ENCODE measurements at regions not wholly inside any gene's neighbourhood (a gene's known extent, or its start where the extent isn't known, plus 50 kb on each side); places are given as distances from the start of the nearest gene placed in this dataset.

GRCh38 chr11:71321433-71322191, 69.2 kb upstream of the SHANK2 start:
- Histone ChIP-seq H4K8ac (replicated peaks; ENCODE audit: insufficient read length, low read depth, low read length) (no peak overlapping the region), H3K4me1 (ENCODE audit: insufficient read depth, low read length) (no peaks in the 10 kb centered on the region), H3K27ac (ENCODE audit: insufficient read length, low read depth, low read length) (no peak overlapping the region), H3K14ac (ENCODE audit: insufficient read depth, low read length) (no peak overlapping the region), H3K4me2 (ENCODE audit: insufficient read depth, insufficient read length, low read length) (no peak overlapping the region), H2AK5ac (ENCODE audit: insufficient read length, low read length) (no peak overlapping the region), H3K79me1 (ENCODE audit: insufficient read depth, low read depth, low read length, poor library complexity, severe bottlenecking) (no peaks in the 10 kb centered on the region), H2BK20ac (ENCODE audit: low read depth, low read length, poor library complexity, severe bottlenecking) (no peak overlapping the region), H3K9me3 (ENCODE audit: control insufficient read depth, low read depth, low read length) (no peaks in the 10 kb centered on the region), H2BK15ac (ENCODE audit: low read depth, low read length) (no peak overlapping the region), H3K4ac (ENCODE audit: low read depth, low read length) (no peak overlapping the region), H3K79me2 (ENCODE audit: insufficient read depth, low read length) (no peaks in the 10 kb centered on the region), H3K27me3 (ENCODE audit: insufficient read depth, low read length) (no peaks in the 10 kb centered on the region), H3K56ac (ENCODE audit: insufficient read length, low read depth, low read length) (no peak overlapping the region), H4K20me1 (ENCODE audit: control insufficient read depth, insufficient read depth, insufficient read length) (no peaks in the 10 kb centered on the region), H2BK12ac (ENCODE audit: insufficient read length, low read depth, low read length) (no peak overlapping the region), H3K23ac (ENCODE audit: insufficient read length, low read depth, low read length) (no peak overlapping the region), H2AFZ (ENCODE audit: low read length) (no peak overlapping the region), H3K23me2 (ENCODE audit: insufficient read length, low read depth, low read length, poor library complexity, severe bottlenecking) (no peaks in the 10 kb centered on the region), H2BK120ac (ENCODE audit: low read depth, low read length, poor library complexity, severe bottlenecking) (no peak overlapping the region), H4K91ac (ENCODE audit: insufficient read length, low read depth, low read length) (no peak overlapping the region), H3K9ac (ENCODE audit: extremely low read depth, insufficient read length, low read length) (no peak overlapping the region), H3K18ac (ENCODE audit: insufficient read length, low read depth, low read length) (no peak overlapping the region), H3T11ph (ENCODE audit: low read length) (no peak overlapping the region), H4K5ac (ENCODE audit: insufficient read length, low read depth, low read length) (no peak overlapping the region), H2BK5ac (ENCODE audit: insufficient read length, low read length) (no peak overlapping the region)
- peaks cover 23 to 28% of the 10 kb centered on the region in 2 experiments for H3K9me3 Mint-ChIP-seq
- H3K4me1 Mint-ChIP-seq = no peaks in the 10 kb centered on the region
- no peak overlapping the region for H3K4me3 Mint-ChIP-seq
- peaks cover 2 to 4% (median 4%) of the 10 kb centered on the region in 3 experiments; a peak in 5 of 7 replicates for H3K36me3 Mint-ChIP-seq (ENCODE audit: insufficient read depth in 1 of 3, low read depth in 3 of 3)
- peaks cover 5% of the 10 kb centered on the region for H3K27me3 Mint-ChIP-seq (ENCODE audit: low read depth)
- H3K27ac Mint-ChIP-seq = no peak overlapping the region
- WGBS (ENCODE audit: extremely low coverage, insufficient read length, low lambda C conversion rate) = no CpG with 5 or more reads among the region's 11 CpGs
- no peak for DNase-seq
- TF ChIP-seq CTCF (conservative IDR thresholded peaks at IDR 0.05) = no peak

All from H9 (cell line).